ENCODE measurements at regions not wholly inside any gene's neighbourhood (a gene's known extent, or its start where the extent isn't known, plus 50 kb on each side); places are given as distances from the start of the nearest gene placed in this dataset.

DNA sequence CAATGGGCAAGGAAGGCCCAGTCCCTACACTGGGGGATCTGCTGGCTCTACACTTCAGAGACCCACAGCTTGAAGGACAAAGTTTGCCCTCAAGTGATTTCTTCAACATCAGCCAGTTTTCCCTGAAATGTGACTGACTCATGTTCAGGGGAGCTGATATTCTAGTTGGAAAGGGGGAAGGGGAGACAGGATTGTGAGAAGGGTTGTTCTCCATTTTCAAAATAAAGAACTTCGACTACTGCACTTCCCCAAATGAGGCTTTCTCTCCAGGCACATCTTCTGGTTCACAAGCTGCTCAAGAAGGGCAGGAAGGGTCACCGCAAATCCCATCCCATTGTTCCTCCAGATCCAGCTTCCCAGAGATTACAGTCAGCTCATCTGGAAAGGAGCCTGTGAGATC is 117.6 kb downstream of the BCL2L11 start:
- TF ChIP-seq, protein P1, sequence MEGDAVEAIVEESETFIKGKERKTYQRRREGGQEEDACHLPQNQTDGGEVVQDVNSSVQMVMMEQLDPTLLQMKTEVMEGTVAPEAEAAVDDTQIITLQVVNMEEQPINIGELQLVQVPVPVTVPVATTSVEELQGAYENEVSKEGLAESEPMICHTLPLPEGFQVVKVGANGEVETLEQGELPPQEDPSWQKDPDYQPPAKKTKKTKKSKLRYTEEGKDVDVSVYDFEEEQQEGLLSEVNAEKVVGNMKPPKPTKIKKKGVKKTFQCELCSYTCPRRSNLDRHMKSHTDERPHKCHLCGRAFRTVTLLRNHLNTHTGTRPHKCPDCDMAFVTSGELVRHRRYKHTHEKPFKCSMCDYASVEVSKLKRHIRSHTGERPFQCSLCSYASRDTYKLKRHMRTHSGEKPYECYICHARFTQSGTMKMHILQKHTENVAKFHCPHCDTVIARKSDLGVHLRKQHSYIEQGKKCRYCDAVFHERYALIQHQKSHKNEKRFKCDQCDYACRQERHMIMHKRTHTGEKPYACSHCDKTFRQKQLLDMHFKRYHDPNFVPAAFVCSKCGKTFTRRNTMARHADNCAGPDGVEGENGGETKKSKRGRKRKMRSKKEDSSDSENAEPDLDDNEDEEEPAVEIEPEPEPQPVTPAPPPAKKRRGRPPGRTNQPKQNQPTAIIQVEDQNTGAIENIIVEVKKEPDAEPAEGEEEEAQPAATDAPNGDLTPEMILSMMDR (IDR thresholded peaks at IDR 0.05; ENCODE audit: low read depth, low read length): no peak
- no peak for TF ChIP-seq EZH2phosphoT487 (IDR thresholded peaks at IDR 0.05; ENCODE audit: low read depth)

Data from OCI-LY3 (cell line).